B cell (primary cell): ENCODE measurements at regions not wholly inside any gene's neighbourhood (a gene's known extent, or its start where the extent isn't known, plus 50 kb on each side); places are given as distances from the start of the nearest gene placed in this dataset.

Experiments
- ATAC-seq: fragments of 200-7000 bp; cut with Tn5 transposase; one replicate; pipeline ENCODE4 v1.10.0; 2021; ENCODE audit warnings: low read depth, mild to moderate bottlenecking, moderate number of reproducible peaks, moderate library complexity
- CTCF ChIA-PET: fragments of 350-600 bp; sonication (Branson Sonifier 250); formaldehyde crosslinking; loops from one replicate; lab custom pipeline; 2021; ENCODE audit warnings: antibody characterized with exemption, inconsistent platforms; lab: Charles Lee
- POLR2A ChIA-PET: fragments of 350-600 bp; sonication (Branson Sonifier 250); formaldehyde crosslinking; loops from one replicate; lab custom pipeline; 2021; ENCODE audit warnings: antibody characterized with exemption; lab: Charles Lee
- DNase-seq: peaks from one replicate; pipeline ENCODE4 v3.0.0; 2013
- H2AFZ ChIP-seq: 2 replicates; pipeline ENCODE4 v1.6.1; 2012; ENCODE audit warnings: mild to moderate bottlenecking, low read depth, low read length; ENCODE audit not compliant: insufficient read depth, poor library complexity, severe bottlenecking
- H3K27ac ChIP-seq, 2 donors: 1 replicate in 1 of 2; 2 replicates in 1 of 2; pipeline ENCODE4 v1.5.1; 2012 to 2013; ENCODE audit warnings: low read length in 2 of 2, mild to moderate bottlenecking in 2 of 2, moderate library complexity in 1 of 2
- H3K27me3 ChIP-seq, 4 experiments: fragments of 200-600 bp in 1 of 4; sonication (generic) in 1 of 4; replicated peaks in 1 of 4; 1 replicate in 2 of 4; 2 replicates in 2 of 4; pipeline versions ENCODE4 v1.6.1 to v1.7.0; 2013 to 2016; ENCODE audit warnings: low read length in 3 of 4, mild to moderate bottlenecking in 2 of 4, mixed read lengths in 1 of 4, moderate library complexity in 1 of 4; ENCODE audit not compliant: insufficient read depth in 4 of 4, control insufficient read depth in 3 of 4; ENCODE audit errors: control extremely low read depth in 1 of 4
- H3K36me3 ChIP-seq, 2 experiments: replicated peaks in 1 of 2; 1 replicate in 1 of 2; 2 replicates in 1 of 2; pipeline versions ENCODE4 v1.6.1 to v1.7.1; 2013; ENCODE audit warnings: low read length in 1 of 2; ENCODE audit not compliant: insufficient read depth in 2 of 2, control insufficient read depth in 1 of 2; ENCODE audit errors: control extremely low read depth in 1 of 2, extremely low read depth in 1 of 2
- H3K4me1 ChIP-seq, 2 donors: fragments of 200-600 bp in 1 of 2; sonication (generic) in 1 of 2; 1 replicate in 1 of 2; 2 replicates in 1 of 2; pipeline versions ENCODE4 v1.5.1 to v1.6.1; 2013 to 2017; ENCODE audit warnings: low read length in 2 of 2; ENCODE audit not compliant: control insufficient read depth in 2 of 2, insufficient read depth in 2 of 2
- H3K4me2 ChIP-seq: replicated peaks from 2 replicates; pipeline ENCODE3; 2012; ENCODE audit warnings: mild to moderate bottlenecking, low read depth, low read length; ENCODE audit not compliant: poor library complexity, severe bottlenecking
- H3K4me3 ChIP-seq, 5 experiments: fragments of 200-600 bp in 1 of 5; sonication (generic) in 1 of 5; 1 replicate in 3 of 5; 2 replicates in 2 of 5; pipeline versions ENCODE4 v1.5.1 to v1.7.0; 2011 to 2016; ENCODE audit warnings: low read length in 4 of 5, mild to moderate bottlenecking in 4 of 5, low read depth in 2 of 5, control low read depth in 1 of 5, moderate library complexity in 1 of 5; ENCODE audit not compliant: insufficient read depth in 1 of 5; ENCODE audit errors: control extremely low read depth in 1 of 5, extremely low read depth in 1 of 5
- H3K79me2 ChIP-seq: fragments of 200-600 bp; sonication (generic); one replicate; pipeline ENCODE4 v1.6.0; 2016; ENCODE audit warnings: low read length; ENCODE audit not compliant: control insufficient read depth, insufficient read depth
- H3K9ac ChIP-seq: fragments of 200-600 bp; sonication (generic); 2 replicates; pipeline ENCODE4 v1.6.1; 2017; ENCODE audit warnings: mild to moderate bottlenecking, low read length, moderate library complexity
- H3K9me3 ChIP-seq, 3 donors: one replicate each; pipeline versions ENCODE4 v1.6.1 to v1.7.1; 2013; ENCODE audit warnings: low read length in 2 of 3; ENCODE audit not compliant: control insufficient read depth in 2 of 3, insufficient read depth in 1 of 3; ENCODE audit errors: control extremely low read depth in 1 of 3
- H4K20me1 ChIP-seq: 2 replicates; pipeline ENCODE4 v1.6.0; 2012; ENCODE audit warnings: mild to moderate bottlenecking, low read length; ENCODE audit not compliant: insufficient read depth, control insufficient read depth, poor library complexity, severe bottlenecking
- H3K27ac Mint-ChIP-seq: one replicate; pipeline ENCODE4 v1.8.0; 2021; ENCODE audit warnings: mixed read lengths
- H3K27me3 Mint-ChIP-seq: one replicate; pipeline ENCODE4 v1.8.0; 2021; ENCODE audit warnings: mixed read lengths
- H3K4me1 Mint-ChIP-seq: one replicate; pipeline ENCODE4 v1.8.0; 2021; ENCODE audit warnings: mixed read lengths
- H3K4me3 Mint-ChIP-seq: one replicate; pipeline ENCODE4 v1.8.0; 2021; ENCODE audit warnings: mixed read lengths
- H3K9me3 Mint-ChIP-seq: one replicate; pipeline ENCODE4 v1.8.0; 2022; ENCODE audit warnings: mixed read lengths; ENCODE audit not compliant: insufficient read depth
- EZH2 ChIP-seq: IDR thresholded peaks from 2 replicates; pipeline ENCODE4 v1.6.1; 2012; ENCODE audit warnings: borderline replicate concordance, low read depth, mild to moderate bottlenecking, moderate library complexity, low read length; ENCODE audit not compliant: insufficient read depth, poor library complexity, severe bottlenecking
- WGBS: methylation state at CpG from one replicate; pipeline ENCODE4 v1.1.5; 2013; ENCODE audit warnings: missing lambda C conversion rate; ENCODE audit not compliant: insufficient coverage; 5-methylcytosine and 5-hydroxymethylcytosine counted together
- intact Hi-C: fragments of 100-400 bp; cut with micrococcal nuclease; formaldehyde crosslinking; loops from one replicate; pipeline ENCODE4 v1.10.0; 2022
- TF ChIP-seq, protein P1 (sequence below): fragments of 200-600 bp; IDR thresholded peaks from one replicate; pipeline ENCODE4 v1.8.0; 2022; ENCODE audit warnings: antibody characterized with exemption, mild to moderate bottlenecking

DNA sequence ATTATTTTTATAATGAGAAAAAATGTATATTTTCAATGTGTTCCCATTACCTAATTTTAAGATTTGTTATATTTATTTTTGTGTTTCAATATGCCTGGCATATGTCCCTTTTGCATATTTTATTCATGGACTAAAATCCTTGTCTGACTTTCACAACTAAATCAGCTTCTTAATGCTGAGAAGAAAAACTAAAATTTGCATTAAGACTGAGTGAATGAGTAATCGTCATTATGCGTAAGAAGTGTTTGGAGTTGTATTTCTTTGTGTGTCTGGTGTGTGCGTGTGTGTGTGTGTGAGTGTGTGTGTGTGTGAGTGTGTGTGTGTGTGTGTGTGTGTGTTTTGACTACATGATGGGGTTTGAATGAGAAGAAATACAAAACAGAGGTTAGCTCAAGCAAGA lies 201.7 kb upstream of the SP8 start:
- ChIA-PET CTCF (no interaction called here), POLR2A (no interaction called here)
- H3K36me3 ChIP-seq, result no peaks in the 10 kb centered on the region
- no peak overlapping the region for H2AFZ ChIP-seq
- ATAC-seq (no peak), DNase-seq (no peak)
- Mint-ChIP-seq H3K4me1 (no peaks in the 10 kb centered on the region), H3K27ac (no peak overlapping the region), H3K9me3 (no peaks in the 10 kb centered on the region), H3K4me3 (no peak overlapping the region), H3K27me3 (no peaks in the 10 kb centered on the region)
- H3K9ac ChIP-seq, result no peak overlapping the region
- H3K4me3 ChIP-seq, result no peak overlapping the region
- no peak overlapping the region for H3K27ac ChIP-seq
- intact Hi-C loops, result no loop called here
- no peaks in the 10 kb centered on the region for H3K4me1 ChIP-seq
- no peaks in the 10 kb centered on the region for H4K20me1 ChIP-seq
- H3K27me3 ChIP-seq, result no peaks in the 10 kb centered on the region
- 95% methylated on average over 3 of the region's 3 CpGs for WGBS
- no peak for TF ChIP-seq EZH2
- TF ChIP-seq, protein P1, sequence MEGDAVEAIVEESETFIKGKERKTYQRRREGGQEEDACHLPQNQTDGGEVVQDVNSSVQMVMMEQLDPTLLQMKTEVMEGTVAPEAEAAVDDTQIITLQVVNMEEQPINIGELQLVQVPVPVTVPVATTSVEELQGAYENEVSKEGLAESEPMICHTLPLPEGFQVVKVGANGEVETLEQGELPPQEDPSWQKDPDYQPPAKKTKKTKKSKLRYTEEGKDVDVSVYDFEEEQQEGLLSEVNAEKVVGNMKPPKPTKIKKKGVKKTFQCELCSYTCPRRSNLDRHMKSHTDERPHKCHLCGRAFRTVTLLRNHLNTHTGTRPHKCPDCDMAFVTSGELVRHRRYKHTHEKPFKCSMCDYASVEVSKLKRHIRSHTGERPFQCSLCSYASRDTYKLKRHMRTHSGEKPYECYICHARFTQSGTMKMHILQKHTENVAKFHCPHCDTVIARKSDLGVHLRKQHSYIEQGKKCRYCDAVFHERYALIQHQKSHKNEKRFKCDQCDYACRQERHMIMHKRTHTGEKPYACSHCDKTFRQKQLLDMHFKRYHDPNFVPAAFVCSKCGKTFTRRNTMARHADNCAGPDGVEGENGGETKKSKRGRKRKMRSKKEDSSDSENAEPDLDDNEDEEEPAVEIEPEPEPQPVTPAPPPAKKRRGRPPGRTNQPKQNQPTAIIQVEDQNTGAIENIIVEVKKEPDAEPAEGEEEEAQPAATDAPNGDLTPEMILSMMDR, result no peak
- no peaks in the 10 kb centered on the region for H3K9me3 ChIP-seq
- H3K79me2 ChIP-seq, result no peaks in the 10 kb centered on the region
- H3K4me2 ChIP-seq, result no peak overlapping the region

DNA sequence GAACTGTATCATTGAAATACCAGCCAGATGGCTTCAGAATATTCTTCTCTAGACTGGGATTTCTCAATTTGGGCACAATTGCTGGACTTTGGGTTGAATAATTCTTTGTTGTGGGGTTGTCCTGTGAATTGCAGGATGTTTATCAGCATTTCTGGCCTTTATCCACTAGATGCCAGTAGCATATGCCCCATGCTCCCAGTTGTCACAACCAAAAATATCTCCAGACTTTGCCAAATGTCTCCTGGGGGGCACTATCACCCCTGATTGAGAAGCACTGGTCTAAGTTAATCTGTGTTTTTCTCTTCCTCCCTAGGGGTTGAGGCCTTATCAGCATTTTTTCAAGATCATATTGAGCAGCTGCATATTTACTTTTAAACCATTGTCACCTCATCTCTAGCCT lies 204.9 kb upstream of the SP8 start:
- CTCF ChIA-PET, result no interaction called here

More for the DNA sequence above, 204.9 kb upstream of the SP8 start:
- no peak overlapping the region for H3K4me2 ChIP-seq
- H3K9me3 ChIP-seq, result no peaks in the 10 kb centered on the region
- H3K4me1 Mint-ChIP-seq, result no peaks in the 10 kb centered on the region
- no peak overlapping the region for H2AFZ ChIP-seq
- no peak for ATAC-seq
- no peaks in the 10 kb centered on the region for H3K27me3 ChIP-seq
- no peaks in the 10 kb centered on the region for H3K36me3 ChIP-seq
- no peaks in the 10 kb centered on the region for H4K20me1 ChIP-seq
- H3K9me3 Mint-ChIP-seq, result no peaks in the 10 kb centered on the region
- no peak for DNase-seq
- TF ChIP-seq EZH2, result no peak
- TF ChIP-seq, protein P1, result no peak
- no peak overlapping the region for H3K27ac ChIP-seq
- H3K9ac ChIP-seq, result no peak overlapping the region
- H3K4me3 ChIP-seq, result no peak overlapping the region
- intact Hi-C loops, result no loop called here
- H3K27ac Mint-ChIP-seq, result no peak overlapping the region
- H3K4me3 Mint-ChIP-seq, result no peak overlapping the region
- H3K27me3 Mint-ChIP-seq, result no peaks in the 10 kb centered on the region
- H3K79me2 ChIP-seq, result no peaks in the 10 kb centered on the region
- no peaks in the 10 kb centered on the region for H3K4me1 ChIP-seq
- POLR2A ChIA-PET, result no interaction called here
